Activated CD8-positive, alpha-beta T cell treated with anti-CD3 and anti-CD28 coated beads, Interleukin-2, amount 10 ng/mL, durations not matched to agents 7 days and 5 days (primary cell): ENCODE measurements at regions not wholly inside any gene's neighbourhood (a gene's known extent, or its start where the extent isn't known, plus 50 kb on each side); places are given as distances from the start of the nearest gene placed in this dataset.

ENCODE experiments used
- ATAC-seq: fragments of 150-1000 bp; cut with Tn5 transposase; one replicate; pipeline ENCODE4 v1.10.0; 2021; ENCODE audit warnings: moderate library complexity
- CTCF ChIA-PET: fragments of 350-600 bp; sonication (Branson Sonifier 250); formaldehyde crosslinking; loops from one replicate; lab custom pipeline; 2021; ENCODE audit warnings: antibody characterized with exemption; lab: Charles Lee
- POLR2A ChIA-PET: fragments of 350-600 bp; sonication (Branson Sonifier 250); formaldehyde crosslinking; loops from one replicate; lab custom pipeline; 2021; ENCODE audit warnings: antibody characterized with exemption; lab: Charles Lee
- DNase-seq: peaks from one replicate; pipeline ENCODE4 v3.0.0-alpha.2; 2020
- H3K27ac Mint-ChIP-seq: one replicate; pipeline ENCODE4 v1.8.0; 2021; ENCODE audit warnings: mild to moderate bottlenecking, mixed read lengths
- H3K27me3 Mint-ChIP-seq: one replicate; pipeline ENCODE4 v1.8.0; 2021; ENCODE audit warnings: low read depth, mixed read lengths
- H3K36me3 Mint-ChIP-seq: one replicate; pipeline ENCODE4 v1.8.0; 2021; ENCODE audit warnings: low read depth, mixed read lengths
- H3K4me1 Mint-ChIP-seq: one replicate; pipeline ENCODE4 v1.8.0; 2021; ENCODE audit warnings: low read depth, mixed read lengths
- H3K4me3 Mint-ChIP-seq: one replicate; pipeline ENCODE4 v1.8.0; 2021; ENCODE audit warnings: mild to moderate bottlenecking, mixed read lengths
- H3K9me3 Mint-ChIP-seq: one replicate; pipeline ENCODE4 v1.8.0; 2022; ENCODE audit warnings: mixed read lengths; ENCODE audit not compliant: insufficient read depth

- Mint-ChIP-seq H3K36me3 (no peaks in the 10 kb centered on the region), H3K4me3 (no peak overlapping the region), H3K9me3 (no peaks in the 10 kb centered on the region), H3K27me3 (no peaks in the 10 kb centered on the region), H3K27ac (no peak overlapping the region), H3K4me1 (no peaks in the 10 kb centered on the region)
- ATAC-seq (no peak), DNase-seq (no peak)
- ChIA-PET CTCF (no interaction called here), POLR2A (no interaction called here)
Measured at GRCh38 chr6:81694855-81695254, 57.6 kb downstream of the TENT5A start.

- POLR2A ChIA-PET, result no interaction called here
- no peak for DNase-seq
- Mint-ChIP-seq H3K27ac (no peak overlapping the region), H3K27me3 (no peaks in the 10 kb centered on the region), H3K36me3 (no peaks in the 10 kb centered on the region), H3K9me3 (no peaks in the 10 kb centered on the region), H3K4me3 (no peak overlapping the region), H3K4me1 (no peaks in the 10 kb centered on the region)
- ATAC-seq, result no peak
- CTCF ChIA-PET, result no interaction called here
Measured at GRCh38 chr6:81694207-81694606, 58.3 kb downstream of the TENT5A start.

- Mint-ChIP-seq H3K4me3 (no peak overlapping the region), H3K27ac (no peak overlapping the region), H3K27me3 (no peaks in the 10 kb centered on the region), H3K4me1 (no peaks in the 10 kb centered on the region), H3K36me3 (no peaks in the 10 kb centered on the region), H3K9me3 (no peaks in the 10 kb centered on the region)
- CTCF ChIA-PET, result no interaction called here
- ATAC-seq, result no peak
- POLR2A ChIA-PET, result no interaction called here
- no peak for DNase-seq
Measured at GRCh38 chr6:81693266-81693665, 59.2 kb downstream of the TENT5A start.

- Mint-ChIP-seq H3K4me1 (no peaks in the 10 kb centered on the region), H3K27ac (no peak overlapping the region), H3K27me3 (no peaks in the 10 kb centered on the region), H3K9me3 (no peaks in the 10 kb centered on the region), H3K36me3 (no peaks in the 10 kb centered on the region), H3K4me3 (no peak overlapping the region)
- CTCF ChIA-PET, result no interaction called here
- POLR2A ChIA-PET, result no interaction called here
- DNase-seq (no peak), ATAC-seq (no peak)
Measured at GRCh38 chr6:81690073-81690472, 62.4 kb downstream of the TENT5A start.

DNA sequence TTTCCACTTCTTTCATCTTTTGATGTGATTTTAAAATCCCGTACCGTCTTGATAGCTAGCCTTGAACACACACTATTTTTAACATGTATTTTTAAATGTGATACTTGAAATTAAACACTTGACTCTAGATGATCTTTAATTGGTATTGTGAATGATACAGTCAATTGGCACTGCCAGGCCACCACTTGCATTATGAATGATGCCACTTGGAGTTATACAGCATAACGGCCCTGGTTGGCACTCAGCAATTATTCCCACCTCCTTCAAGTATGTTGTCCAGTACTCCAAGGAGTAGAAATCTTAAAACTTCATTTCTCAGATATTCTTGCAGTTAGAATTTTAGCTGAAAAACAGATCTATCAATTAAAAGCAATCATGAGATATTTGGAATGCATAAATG is 62.9 kb downstream of the TENT5A start:
- Mint-ChIP-seq H3K27ac (no peak overlapping the region), H3K9me3 (no peaks in the 10 kb centered on the region), H3K36me3 (no peaks in the 10 kb centered on the region), H3K4me3 (no peak overlapping the region), H3K27me3 (no peaks in the 10 kb centered on the region), H3K4me1 (no peaks in the 10 kb centered on the region)
- ChIA-PET POLR2A (no interaction called here), CTCF (no interaction called here)
- DNase-seq (no peak), ATAC-seq (no peak)

DNA sequence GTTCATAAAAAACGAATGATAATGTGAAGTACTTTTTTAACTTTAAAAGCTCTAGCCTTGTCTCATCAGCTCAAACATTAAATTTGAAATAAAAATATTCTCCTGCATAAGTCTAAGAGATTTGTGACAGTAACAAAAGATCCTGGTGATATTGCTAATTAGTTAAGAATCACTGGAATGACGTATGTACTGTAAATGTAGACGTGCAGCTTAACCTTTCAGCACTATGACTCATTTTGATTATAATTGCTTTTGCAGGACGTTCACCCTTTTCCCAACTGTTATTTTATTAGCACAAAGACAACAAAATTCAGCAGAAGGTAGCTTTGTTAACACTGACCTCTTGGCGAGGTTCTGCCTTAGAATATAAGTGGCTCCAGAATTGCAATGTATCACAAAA is 68.6 kb downstream of the TENT5A start:
- H3K36me3 Mint-ChIP-seq, result no peaks in the 10 kb centered on the region
- ChIA-PET CTCF (no interaction called here), POLR2A (no interaction called here)
- peaks cover 2% of the 10 kb centered on the region for H3K27me3 Mint-ChIP-seq
- DNase-seq, result no peak
- no peak overlapping the region for H3K27ac Mint-ChIP-seq
- no peak for ATAC-seq
- no peaks in the 10 kb centered on the region for H3K4me1 Mint-ChIP-seq
- no peaks in the 10 kb centered on the region for H3K9me3 Mint-ChIP-seq
- no peak overlapping the region for H3K4me3 Mint-ChIP-seq

- CTCF ChIA-PET, result no interaction called here
- no peak overlapping the region for H3K4me3 Mint-ChIP-seq
- H3K27me3 Mint-ChIP-seq, result peaks cover 2% of the 10 kb centered on the region
- no peaks in the 10 kb centered on the region for H3K36me3 Mint-ChIP-seq
- DNase-seq (no peak), ATAC-seq (no peak)
- H3K9me3 Mint-ChIP-seq, result no peaks in the 10 kb centered on the region
- no peak overlapping the region for H3K27ac Mint-ChIP-seq
- POLR2A ChIA-PET, result no interaction called here
- H3K4me1 Mint-ChIP-seq, result no peaks in the 10 kb centered on the region
Measured at GRCh38 chr6:81682858-81683620, 69.4 kb downstream of the TENT5A start.

- Mint-ChIP-seq H3K27ac (no peak overlapping the region), H3K4me3 (no peak overlapping the region), H3K4me1 (no peaks in the 10 kb centered on the region), H3K9me3 (no peaks in the 10 kb centered on the region), H3K27me3 (peaks cover 2% of the 10 kb centered on the region), H3K36me3 (no peaks in the 10 kb centered on the region)
- ChIA-PET CTCF (no interaction called here), POLR2A (no interaction called here)
- no peak for DNase-seq
- ATAC-seq, result no peak
Measured at GRCh38 chr6:81682235-81682795, 70.2 kb downstream of the TENT5A start.

- Mint-ChIP-seq H3K9me3 (no peaks in the 10 kb centered on the region), H3K27ac (no peak overlapping the region), H3K4me1 (no peaks in the 10 kb centered on the region), H3K27me3 (no peaks in the 10 kb centered on the region), H3K4me3 (no peak overlapping the region), H3K36me3 (no peaks in the 10 kb centered on the region)
- ChIA-PET CTCF (no interaction called here), POLR2A (no interaction called here)
- DNase-seq (no peak), ATAC-seq (no peak)
Measured at GRCh38 chr6:81669445-81669844, 83.0 kb downstream of the TENT5A start.

GRCh38 chr6:81668615-81669047 is 83.8 kb downstream of the TENT5A start:
- POLR2A ChIA-PET, result no interaction called here
- ATAC-seq, result no peak
- no peaks in the 10 kb centered on the region for H3K9me3 Mint-ChIP-seq
- H3K4me3 Mint-ChIP-seq, result no peak overlapping the region
- H3K36me3 Mint-ChIP-seq, result no peaks in the 10 kb centered on the region
- H3K27me3 Mint-ChIP-seq, result no peaks in the 10 kb centered on the region
- H3K4me1 Mint-ChIP-seq, result no peaks in the 10 kb centered on the region
- CTCF ChIA-PET, result no interaction called here
- DNase-seq, result no peak
- H3K27ac Mint-ChIP-seq, result no peak overlapping the region

- ChIA-PET CTCF (no interaction called here), POLR2A (no interaction called here)
- DNase-seq (no peak), ATAC-seq (no peak)
- H3K4me1 Mint-ChIP-seq, result no peaks in the 10 kb centered on the region
- no peaks in the 10 kb centered on the region for H3K36me3 Mint-ChIP-seq
- no peaks in the 10 kb centered on the region for H3K27me3 Mint-ChIP-seq
- H3K9me3 Mint-ChIP-seq, result no peaks in the 10 kb centered on the region
- no peak overlapping the region for H3K4me3 Mint-ChIP-seq
- no peak overlapping the region for H3K27ac Mint-ChIP-seq
Measured at GRCh38 chr6:81666481-81666880, 86.0 kb downstream of the TENT5A start.

GRCh38 chr6:81656231-81656630 is 96.2 kb downstream of the TENT5A start:
- ChIA-PET CTCF (no interaction called here), POLR2A (no interaction called here)
- H3K9me3 Mint-ChIP-seq, result no peaks in the 10 kb centered on the region
- no peaks in the 10 kb centered on the region for H3K4me1 Mint-ChIP-seq
- no peak overlapping the region for H3K27ac Mint-ChIP-seq
- DNase-seq (no peak), ATAC-seq (no peak)
- H3K36me3 Mint-ChIP-seq, result no peaks in the 10 kb centered on the region
- H3K27me3 Mint-ChIP-seq, result no peaks in the 10 kb centered on the region
- H3K4me3 Mint-ChIP-seq, result no peak overlapping the region

DNA sequence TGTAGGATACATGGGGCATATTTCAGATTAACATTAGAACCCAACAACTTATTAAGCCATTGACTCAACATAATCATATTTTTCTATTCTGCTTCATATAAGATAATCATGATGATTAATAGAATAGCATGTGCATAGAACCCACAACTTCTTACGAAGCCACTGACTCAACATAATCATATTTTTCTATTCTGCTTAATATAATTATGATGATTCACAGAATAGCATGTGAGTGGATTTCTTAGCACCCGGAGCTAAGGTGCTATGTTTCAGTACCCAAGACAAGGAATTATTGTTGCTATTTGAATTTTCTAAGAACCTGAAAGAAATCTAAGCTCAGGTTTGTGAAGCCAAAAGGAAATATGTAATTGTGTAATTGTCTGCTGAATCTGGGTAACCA is 96.8 kb downstream of the TENT5A start:
- H3K27me3 Mint-ChIP-seq, result no peaks in the 10 kb centered on the region
- no peak overlapping the region for H3K27ac Mint-ChIP-seq
- no peak for DNase-seq
- POLR2A ChIA-PET, result no interaction called here
- no peaks in the 10 kb centered on the region for H3K9me3 Mint-ChIP-seq
- H3K4me1 Mint-ChIP-seq, result no peaks in the 10 kb centered on the region
- no peak overlapping the region for H3K4me3 Mint-ChIP-seq
- CTCF ChIA-PET, result no interaction called here
- ATAC-seq, result no peak
- no peaks in the 10 kb centered on the region for H3K36me3 Mint-ChIP-seq
